Body of pancreas (tissue), 4 donors: ENCODE measurements at regions not wholly inside any gene's neighbourhood (a gene's known extent, or its start where the extent isn't known, plus 50 kb on each side); places are given as distances from the start of the nearest gene placed in this dataset.

ENCODE experiments used
- CTCF ChIP-seq, 7 experiments: fragments of 450-650 bp in 4 of 7; fragments of 200-600 bp in 3 of 7; sonication (generic) in 3 of 7; IDR thresholded peaks; one replicate each; pipeline ENCODE4 v1.5.1; 2016 to 2019; ENCODE audit warnings: antibody characterized with exemption in 7 of 7
- POLR2A ChIP-seq, 3 donors: fragments of 450-650 bp; IDR thresholded peaks; one replicate each; pipeline ENCODE4 v1.6.1; 2016; ENCODE audit warnings: antibody characterized with exemption in 3 of 3, mild to moderate bottlenecking in 2 of 3

- TF ChIP-seq CTCF (IDR thresholded peaks at IDR 0.05) (no peak), POLR2A (IDR thresholded peaks at IDR 0.05) (no peak)
Observed at GRCh38 chr4:56244681-56245080, 142.6 kb downstream of the AASDH start.
